ENCODE measurements at regions not wholly inside any gene's neighbourhood (a gene's known extent, or its start where the extent isn't known, plus 50 kb on each side); places are given as distances from the start of the nearest gene placed in this dataset.
"Not testable (repeated sequence)": the region's sequence is repeated elsewhere in the genome, so short reads cannot be mapped to it uniquely, and the experiment has no call there.

- DNase-seq, result peak in 2 of 3 experiments; percentile 48 to 65
Measured at GRCh38 chr9:129307227-129307970, 129.3 kb upstream of the IER5L start.

GRCh38 chr9:129306318-129306973 lies 128.4 kb upstream of the IER5L start:
- DNase-seq, result no peak

- no peak for DNase-seq
Measured at GRCh38 chr9:129305246-129305645, 127.2 kb upstream of the IER5L start.

- no peak for DNase-seq
Measured at GRCh38 chr9:129301941-129302340, 123.9 kb upstream of the IER5L start.

- not testable (repeated sequence) for DNase-seq
Measured at GRCh38 chr9:129296195-129296594, 118.1 kb upstream of the IER5L start.

- no peak for DNase-seq
Measured at GRCh38 chr9:129291041-129291501, 113.0 kb upstream of the IER5L start.

GRCh38 chr9:129290606-129291005 lies 112.5 kb upstream of the IER5L start:
- no peak for DNase-seq

GRCh38 chr9:129289883-129290282 lies 111.8 kb upstream of the IER5L start:
- peak in 2 of 3 experiments; percentile 77 to 91 for DNase-seq

- DNase-seq, result peak in 2 of 3 experiments; percentile 84 to 93
Measured at GRCh38 chr9:129289131-129289731, 111.2 kb upstream of the IER5L start.

GRCh38 chr9:129287619-129288305 lies 109.7 kb upstream of the IER5L start:
- DNase-seq, result peak; percentile 65 to 97 (median 90)

GRCh38 chr9:129285979-129286772 lies 108.1 kb upstream of the IER5L start:
- peak in 1 of 3 experiments; percentile 12 for DNase-seq

- no peak for DNase-seq
Measured at GRCh38 chr9:129285382-129285781, 107.3 kb upstream of the IER5L start.

GRCh38 chr9:129284607-129285291 lies 106.7 kb upstream of the IER5L start:
- peak; percentile 26 to 93 (median 86) for DNase-seq

GRCh38 chr9:129283705-129284606 lies 105.9 kb upstream of the IER5L start:
- no peak for DNase-seq

GRCh38 chr9:129283291-129283691 lies 105.2 kb upstream of the IER5L start:
- DNase-seq, result no peak

GRCh38 chr9:129282731-129283211 lies 104.7 kb upstream of the IER5L start:
- DNase-seq, result no peak

- DNase-seq, result peak in 1 of 3 experiments; percentile 36
Measured at GRCh38 chr9:129282272-129282671, 104.2 kb upstream of the IER5L start.

GRCh38 chr9:129281506-129282145 lies 103.6 kb upstream of the IER5L start:
- DNase-seq, result no peak

- DNase-seq, result no peak
Measured at GRCh38 chr9:129280623-129281271, 102.7 kb upstream of the IER5L start.
